ENCODE measurements at regions not wholly inside any gene's neighbourhood (a gene's known extent, or its start where the extent isn't known, plus 50 kb on each side); places are given as distances from the start of the nearest gene placed in this dataset.

DNA sequence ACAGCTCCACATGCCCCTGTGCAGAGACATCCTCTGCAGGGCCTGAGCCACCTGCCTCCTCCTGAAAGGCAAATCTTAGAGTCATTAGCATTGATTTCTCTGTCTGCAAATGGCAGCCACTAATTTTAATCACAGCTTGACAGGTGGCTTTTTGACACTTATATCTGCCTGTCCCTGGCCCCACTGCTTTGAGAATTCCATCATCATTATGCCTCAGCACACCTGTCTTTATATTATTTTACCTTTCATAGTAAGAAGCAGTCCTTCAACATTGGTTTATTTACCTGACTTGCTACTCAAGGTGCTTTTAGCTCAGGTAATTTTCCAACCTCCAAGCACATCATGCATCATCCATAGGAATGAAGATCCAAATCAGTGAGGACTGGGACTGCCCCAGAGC lies 451.3 kb downstream of the MTRR start:
- no peak for DNase-seq (ENCODE audit: low spot score)

DNA sequence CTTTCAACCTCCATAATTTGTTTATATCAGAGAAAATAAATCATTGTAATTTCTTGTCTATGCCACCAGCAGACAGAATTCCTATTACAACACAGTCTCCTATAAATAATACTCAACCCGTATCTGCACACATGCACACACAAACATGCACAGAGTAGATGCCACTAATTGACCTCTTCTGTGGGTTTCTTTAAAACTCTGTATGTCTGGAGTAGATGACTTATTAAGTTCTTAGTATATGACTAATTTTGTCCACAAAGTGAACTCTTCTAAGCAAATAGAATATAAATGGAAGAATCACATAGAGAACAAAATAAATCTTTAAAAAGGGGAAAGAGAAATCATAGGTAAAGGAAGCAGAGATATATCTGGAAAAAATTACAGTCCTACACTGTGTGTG lies 452.3 kb downstream of the MTRR start:
- DNase-seq (ENCODE audit: low spot score) = no peak

DNA sequence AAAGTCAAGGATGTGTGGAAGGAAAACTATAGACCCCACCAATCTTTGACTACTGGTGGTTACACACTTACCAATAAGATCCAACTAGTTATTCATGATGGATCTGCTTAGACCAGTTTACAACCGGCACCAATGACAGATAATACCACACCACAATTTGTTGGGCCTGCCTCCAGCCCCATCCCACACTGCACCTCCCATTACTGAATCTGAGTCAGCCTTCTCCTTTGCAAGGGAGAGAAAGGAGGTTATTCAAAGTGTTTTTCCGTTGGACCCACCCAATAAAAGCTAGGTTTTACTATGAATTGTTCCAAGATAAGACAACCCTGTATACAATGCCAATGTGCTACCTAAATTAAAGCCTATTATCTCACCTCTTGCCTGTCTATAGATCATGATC lies 453.5 kb downstream of the MTRR start:
- DNase-seq (ENCODE audit: low spot score) = no peak

DNA sequence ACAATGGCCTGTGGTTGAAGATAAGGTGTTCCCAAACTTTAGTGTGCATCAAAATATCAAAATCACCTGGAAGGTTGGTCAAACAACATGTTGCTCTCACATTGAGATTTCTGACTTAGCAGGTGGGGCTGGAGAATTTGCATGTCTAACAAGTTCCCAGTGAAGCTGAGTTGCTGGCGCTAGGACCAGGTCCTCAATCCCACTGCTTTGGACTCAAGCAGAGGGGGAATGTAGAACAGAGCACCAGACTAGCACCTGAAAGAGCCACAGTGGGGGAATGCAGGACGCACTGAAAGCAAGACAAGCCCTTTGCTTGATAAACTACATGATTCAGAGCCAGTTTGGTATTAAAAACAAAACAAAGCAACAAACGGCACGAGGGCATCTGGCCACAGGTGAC lies 458.1 kb downstream of the MTRR start:
- no peak for DNase-seq (ENCODE audit: low spot score)

DNA sequence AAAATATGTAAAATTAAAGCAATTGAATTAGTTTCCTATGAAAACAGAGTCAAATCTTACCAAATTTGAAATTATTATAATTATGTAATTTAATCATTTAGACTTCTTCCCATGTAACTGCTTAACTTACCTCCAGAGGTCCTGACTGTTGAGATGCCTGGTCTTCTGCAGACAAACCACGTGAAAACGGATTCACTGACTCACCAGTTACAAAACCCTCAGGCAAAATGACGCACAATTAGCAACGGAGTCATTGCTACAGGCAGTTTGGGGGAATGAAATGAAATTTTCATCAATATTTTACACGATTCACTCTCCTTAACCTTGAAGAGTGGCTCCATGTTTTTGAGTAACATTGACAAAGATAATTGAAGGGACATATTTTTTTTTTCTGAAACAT lies 460.8 kb downstream of the MTRR start:
- DNase-seq (ENCODE audit: low spot score) = peak; percentile 38

DNA sequence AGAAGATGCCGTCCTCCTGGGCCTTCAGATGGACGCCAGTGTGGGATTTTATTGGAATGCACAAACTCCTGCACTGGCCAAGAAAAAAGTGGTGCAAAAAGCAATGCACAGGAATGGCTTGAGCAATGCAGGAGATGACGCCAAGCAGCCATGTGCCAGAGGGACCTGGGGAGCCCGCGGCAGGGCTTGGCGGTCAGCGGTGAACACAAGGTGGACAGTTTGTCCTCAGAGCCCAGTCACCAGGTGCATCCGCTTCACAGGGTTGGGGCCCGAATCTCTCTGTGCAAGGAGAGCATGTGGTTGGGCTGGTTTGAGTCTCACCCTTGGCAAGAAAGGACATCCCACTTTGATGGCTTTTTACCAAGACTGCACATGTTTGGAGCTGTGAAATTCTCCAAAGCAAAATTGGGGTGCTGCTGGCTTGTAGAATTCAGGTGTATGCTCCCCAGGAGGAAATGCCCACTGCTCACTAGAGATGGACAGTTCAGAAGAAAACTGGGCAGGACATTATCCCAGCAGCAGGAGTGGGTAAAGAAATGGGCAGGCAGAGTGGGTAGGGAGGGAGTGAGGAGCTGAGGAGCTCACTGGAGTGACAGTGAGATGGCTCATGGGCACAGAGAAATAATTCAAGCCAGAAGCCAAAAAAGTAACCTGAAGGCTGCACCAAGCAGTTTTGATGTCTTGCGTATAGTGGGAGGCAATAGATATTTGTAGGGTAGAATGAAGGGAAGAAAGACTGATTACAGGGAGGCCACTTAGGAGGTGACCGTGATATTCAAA lies 463.9 kb downstream of the MTRR start:
- DNase-seq (ENCODE audit: low spot score) = no peak

DNA sequence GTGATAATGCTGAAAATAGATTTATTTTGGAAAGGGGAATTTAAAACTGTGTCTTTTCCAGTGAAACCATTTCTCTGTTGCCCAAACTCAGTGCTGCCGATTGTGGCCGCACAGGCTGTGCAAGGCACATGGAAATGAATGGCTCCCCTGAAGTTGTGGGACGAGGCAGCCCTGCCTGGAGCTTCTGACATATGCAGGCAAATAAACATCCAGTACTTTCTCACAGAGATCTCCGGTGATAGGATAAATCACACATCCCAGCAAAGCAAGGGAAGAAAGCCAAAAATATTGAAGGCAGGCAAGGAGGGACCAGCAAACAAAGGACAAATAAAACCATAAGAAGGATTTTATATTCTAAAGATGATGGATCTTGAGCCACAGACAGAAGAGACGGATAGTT lies 464.5 kb downstream of the MTRR start:
- DNase-seq (ENCODE audit: low spot score) = no peak

DNA sequence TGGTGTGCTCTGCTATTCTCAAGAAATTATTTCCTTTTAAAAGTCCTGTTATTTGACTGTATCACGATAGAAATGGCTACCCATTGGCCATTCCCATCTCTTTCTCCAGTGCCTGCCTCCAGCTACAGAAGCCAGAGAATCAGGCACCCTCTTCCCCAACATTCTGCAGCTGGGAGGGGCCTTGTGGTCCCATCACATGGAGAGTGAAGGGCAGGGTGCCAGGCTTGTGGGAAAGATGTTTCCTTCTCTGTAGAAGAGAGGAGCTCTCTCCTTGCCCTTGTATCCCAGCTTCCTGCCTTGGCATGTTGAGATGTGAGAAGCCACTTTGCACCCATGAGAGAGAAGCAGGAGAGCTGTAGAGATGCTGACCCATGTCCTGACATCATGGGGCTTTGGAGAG lies 465.0 kb downstream of the MTRR start:
- DNase-seq (ENCODE audit: low spot score) = peak; percentile 46

DNA sequence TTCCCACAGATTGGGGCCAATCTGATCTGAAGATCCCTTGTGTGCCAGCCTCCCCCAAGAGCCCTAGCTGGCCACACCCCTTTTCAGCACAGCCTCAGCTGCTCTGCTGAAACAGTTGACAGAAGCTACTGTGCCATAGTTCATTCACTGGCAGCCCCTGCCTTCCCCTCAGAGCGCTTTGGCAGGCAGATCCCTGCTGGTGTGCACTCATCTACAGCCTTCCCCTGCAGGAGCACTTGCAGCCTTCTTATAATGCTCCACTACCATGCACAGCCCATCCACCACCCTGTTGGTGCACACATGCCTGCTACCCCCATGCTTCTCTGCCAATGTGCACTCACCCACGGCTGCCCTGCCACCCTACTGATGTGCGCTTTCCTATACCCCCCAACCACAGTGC lies 471.3 kb downstream of the MTRR start:
- DNase-seq (ENCODE audit: low spot score) = no peak

DNA sequence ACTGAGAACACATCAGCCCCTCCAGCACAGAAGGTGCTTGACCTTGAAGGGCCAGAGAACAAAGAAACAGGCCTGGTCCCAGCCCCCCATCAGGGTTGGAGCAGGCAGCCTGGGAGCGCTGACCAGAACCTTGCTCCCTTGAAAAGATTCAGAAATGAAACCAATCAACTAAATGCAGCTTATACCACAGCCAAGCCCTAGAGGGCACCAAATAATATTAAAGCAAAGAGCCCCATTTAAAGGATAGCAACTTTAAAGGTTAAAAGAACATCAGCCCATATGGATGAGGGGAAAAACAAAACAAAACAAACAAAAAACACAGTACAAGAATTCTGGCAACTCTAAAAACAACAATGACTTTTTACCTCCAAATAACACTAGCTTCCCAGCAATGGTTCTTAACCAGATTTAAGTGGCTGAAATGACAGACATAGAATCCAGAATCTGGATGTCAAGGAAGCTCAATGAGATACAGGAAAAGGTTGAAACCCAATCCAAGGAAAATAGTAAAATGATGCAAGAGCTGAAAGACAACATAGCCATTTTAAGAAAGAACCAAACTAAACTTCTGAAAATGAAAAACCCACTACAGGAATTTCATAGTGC lies 471.9 kb downstream of the MTRR start:
- no peak for DNase-seq (ENCODE audit: low spot score)

DNA sequence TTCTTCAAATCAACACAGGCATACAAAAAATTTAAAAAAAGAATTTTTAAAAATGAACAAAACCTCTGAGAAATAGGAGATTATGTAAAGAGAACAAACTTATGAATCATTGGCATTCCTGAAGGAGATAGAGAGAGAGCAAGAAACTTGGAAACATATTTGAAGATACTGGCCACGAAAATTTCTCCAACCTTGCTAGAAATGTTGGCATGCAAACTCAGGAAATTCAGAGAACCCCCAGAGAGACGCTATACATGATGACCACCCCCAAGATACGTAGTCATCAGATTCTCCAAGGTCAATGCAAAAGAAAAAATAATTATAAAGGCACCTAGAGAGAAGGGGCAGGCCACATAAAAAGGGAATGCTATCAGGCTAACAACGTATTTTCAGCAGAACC lies 472.5 kb downstream of the MTRR start:
- DNase-seq (ENCODE audit: low spot score) = no peak

DNA sequence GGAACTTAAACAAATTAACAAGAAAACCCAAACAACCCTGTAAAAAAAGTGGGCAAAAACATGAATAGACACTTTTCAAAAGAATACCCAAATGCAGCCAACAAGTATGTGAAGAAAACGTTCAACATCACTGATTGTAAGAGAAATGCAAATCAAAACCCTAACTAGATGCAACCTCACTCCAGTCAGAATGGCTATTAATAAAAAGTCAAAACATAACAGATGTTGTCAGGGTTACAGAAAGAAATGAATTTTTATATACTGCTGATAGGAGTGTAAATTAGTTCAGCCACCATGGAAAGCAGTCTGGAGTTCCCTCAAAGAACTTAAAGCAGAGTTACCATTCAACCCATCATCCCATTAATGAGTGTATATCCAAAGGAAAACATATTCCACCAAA lies 479.0 kb downstream of the MTRR start:
- no peak for DNase-seq (ENCODE audit: low spot score)

DNA sequence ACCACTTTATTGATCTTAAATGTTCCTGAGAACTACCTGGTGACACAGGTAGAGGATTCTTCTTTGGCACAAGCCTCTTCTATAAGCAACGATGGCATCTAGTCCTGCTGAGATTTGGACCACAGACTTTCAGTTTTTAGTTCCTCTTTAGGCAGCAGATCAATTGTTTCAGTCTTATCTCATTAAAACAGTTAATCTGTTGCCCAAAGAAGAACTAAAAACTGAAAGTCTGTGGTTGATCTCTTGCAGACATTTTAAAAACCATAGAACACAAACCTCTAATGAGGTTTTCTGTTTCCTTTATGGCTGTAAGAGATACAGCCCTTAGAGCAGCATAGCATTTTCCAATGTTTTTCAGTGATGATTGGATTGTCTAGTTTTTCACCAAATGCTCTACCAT lies 480.9 kb downstream of the MTRR start:
- no peak for DNase-seq (ENCODE audit: low spot score)

DNA sequence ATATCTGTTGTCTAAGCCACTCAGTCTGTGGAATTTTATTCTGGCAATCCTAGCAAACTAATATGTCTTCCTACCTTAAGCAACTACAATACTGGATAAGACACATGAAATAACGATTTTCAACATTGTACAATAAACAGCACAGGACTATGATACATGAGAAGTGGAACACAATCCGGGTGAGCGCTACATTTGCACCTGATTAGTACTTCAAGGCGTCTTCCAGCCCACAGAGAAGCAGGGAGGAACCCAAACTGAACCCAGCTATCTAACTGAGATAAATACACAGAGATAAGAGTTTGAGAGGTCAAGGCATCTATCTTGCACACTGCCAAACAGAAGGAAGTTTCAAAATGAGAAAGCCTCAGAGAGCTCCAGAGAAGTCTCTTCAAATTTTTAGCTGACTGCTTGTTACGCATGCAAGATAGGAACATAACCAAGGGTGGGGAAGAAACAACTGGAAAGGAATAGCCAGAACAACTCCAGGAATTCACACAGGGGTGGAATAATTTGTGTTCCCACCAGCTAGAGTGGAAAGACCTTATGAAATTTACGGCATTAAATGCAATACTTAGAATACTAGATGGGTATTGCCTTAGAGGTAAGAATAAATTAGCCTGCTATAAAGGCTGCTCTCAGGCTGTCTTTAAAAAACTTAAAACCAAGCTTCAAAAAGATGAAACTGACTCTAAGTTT lies 481.8 kb downstream of the MTRR start:
- no peak for DNase-seq (ENCODE audit: low spot score)

DNA sequence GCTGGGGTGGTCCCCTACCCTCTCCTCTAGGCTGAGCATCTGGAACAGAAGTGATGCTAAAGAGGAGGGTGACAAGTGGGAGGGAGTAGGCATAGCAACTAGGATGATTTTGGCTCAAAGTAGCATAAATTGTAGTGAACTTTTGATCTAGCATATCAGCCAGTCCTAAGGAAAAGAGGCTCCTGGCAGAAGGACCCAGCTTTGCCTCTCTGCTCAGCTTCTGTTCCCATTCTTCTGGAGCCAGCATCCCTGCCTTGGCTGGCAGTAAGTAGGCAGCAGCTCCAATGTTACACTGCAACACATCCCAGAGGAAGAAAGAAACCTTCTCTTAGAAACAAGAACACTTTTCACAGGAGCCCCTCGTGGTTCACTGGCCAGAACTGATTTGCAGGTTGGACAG lies 487.0 kb downstream of the MTRR start:
- DNase-seq (ENCODE audit: low spot score) = no peak

DNA sequence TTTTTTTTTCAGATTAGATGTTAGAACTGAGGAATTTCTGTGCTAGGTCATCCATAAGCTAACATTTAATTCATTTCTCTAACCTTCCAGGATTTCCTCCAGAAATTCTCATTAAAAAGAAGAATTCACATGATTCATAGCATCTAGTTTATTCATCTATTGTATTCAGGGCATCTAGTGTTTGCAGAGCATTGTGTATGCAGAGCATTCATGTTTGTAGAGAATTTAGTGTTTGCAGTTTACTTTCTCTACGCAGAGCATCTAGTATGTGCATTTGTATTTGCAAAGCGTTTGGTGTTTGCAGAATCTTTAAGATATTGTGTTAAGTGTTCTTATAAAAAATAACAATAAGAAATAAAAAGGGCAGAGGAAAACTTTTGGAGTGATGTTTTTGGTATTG lies 491.1 kb downstream of the MTRR start:
- no peak for DNase-seq (ENCODE audit: low spot score)

DNA sequence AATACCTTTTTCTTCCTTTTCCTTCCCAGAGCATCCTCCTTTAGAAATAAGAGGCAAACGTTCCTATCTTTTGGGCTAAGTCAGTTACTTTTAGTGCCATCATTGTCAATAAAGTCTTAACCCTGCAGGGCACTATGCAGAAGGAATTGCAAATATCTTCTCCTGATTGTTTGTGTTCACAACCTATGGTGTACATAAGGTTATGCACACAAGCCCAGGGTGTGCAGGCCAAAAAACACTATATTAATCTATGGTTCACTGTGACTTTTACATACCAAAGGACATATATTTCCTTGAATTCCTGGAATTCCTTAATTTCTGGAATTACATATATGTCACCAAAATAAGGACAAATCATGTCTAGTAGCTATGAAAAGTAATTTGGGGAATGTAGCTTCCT lies 493.5 kb downstream of the MTRR start:
- DNase-seq (ENCODE audit: low spot score) = no peak

DNA sequence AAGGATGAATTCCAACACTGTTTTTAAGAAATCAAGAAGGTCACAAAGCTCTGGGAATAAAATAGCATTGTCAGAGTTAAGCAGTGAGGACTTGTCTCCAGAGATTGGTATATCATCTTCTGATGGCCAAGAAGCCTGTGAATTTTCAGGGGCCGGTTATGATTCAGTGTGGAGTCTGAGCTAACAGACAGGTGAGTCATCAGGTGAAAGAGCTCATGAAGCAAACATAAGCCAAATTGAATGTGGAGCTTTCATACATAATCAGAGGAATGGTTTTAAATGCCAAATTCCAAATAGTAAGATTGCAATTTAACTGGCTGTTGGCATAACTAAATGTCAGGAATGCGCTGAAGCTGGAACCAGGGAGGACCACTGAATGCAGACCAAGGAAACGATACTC lies 494.2 kb downstream of the MTRR start:
- DNase-seq (ENCODE audit: low spot score) = no peak

DNA sequence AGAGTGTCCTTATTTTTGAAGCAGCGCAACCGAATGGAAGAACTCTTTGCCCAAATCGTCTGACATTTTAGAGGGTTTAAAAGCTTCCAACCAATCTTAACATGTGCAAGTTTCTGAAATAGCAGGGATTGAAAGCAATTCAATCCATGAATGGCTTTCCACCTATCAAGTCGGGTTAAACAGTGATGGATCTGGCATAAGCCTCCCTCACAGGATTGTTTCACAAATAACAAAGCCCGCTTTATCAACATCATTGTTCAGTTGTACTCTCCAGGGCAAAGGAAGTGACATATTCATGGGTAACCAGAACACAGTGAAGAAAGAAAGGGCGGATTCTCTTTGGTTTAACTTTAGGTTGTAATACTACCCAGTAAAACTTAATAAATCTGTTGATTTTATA lies 497.3 kb downstream of the MTRR start:
- DNase-seq (ENCODE audit: low spot score) = no peak

DNA sequence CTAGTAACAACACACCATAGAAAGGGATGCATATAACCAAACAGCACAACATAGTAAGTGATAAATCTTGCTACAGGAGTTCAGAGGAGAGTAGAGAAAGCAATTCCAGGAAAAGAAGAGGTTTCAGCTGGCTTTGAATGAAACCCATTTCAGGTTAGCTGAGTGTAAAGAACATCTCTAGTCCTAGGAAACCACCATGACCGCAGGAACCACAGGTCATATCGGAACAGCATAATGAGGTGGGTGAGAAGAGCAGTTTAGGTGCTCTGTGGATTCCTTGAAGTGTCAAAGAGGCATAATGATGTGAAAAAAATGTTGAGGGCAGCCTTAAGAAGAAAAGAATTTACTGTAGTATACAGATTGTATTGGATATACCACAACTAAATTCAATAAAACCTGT lies 507.5 kb downstream of the MTRR start:
- no peak for DNase-seq (ENCODE audit: low spot score)

DNA sequence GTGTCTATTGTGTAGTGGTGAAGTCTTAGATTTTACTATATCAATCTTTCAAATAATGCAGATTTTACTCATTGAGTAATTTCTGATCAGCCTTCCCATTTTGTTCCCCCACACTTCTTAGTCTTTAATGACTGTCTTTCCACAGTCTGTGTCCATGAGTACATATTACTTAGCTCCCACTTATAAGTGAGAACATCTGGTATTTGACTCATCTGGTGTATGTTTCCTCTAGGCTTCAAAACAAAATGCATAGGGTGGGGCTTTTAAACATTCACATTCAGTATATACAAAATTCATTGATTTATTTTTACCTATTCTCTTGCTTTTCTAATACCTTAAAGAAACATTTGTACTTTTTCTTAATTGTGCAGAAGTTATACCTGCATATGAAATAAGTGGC lies 513.0 kb downstream of the MTRR start:
- no peak for DNase-seq (ENCODE audit: low spot score)

DNA sequence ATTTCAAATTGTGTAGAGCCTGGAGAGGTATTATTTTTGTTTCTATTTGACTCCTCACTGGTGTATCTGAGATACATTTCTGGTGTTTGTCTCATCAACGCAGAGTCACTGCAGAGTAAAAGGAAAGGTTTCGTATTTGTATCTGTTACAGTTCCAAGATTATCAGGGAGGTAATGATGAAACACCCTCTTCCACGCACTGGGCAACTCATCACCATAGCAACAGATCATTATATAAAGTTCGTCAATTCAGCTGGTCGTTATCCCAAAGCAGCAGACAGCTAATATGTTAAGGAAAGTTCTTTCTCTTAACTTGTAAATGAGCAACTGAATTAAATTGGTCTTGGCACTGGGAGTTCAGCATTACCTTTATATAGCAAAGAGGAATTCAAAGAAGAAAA lies 513.5 kb downstream of the MTRR start:
- DNase-seq (ENCODE audit: low spot score) = no peak

DNA sequence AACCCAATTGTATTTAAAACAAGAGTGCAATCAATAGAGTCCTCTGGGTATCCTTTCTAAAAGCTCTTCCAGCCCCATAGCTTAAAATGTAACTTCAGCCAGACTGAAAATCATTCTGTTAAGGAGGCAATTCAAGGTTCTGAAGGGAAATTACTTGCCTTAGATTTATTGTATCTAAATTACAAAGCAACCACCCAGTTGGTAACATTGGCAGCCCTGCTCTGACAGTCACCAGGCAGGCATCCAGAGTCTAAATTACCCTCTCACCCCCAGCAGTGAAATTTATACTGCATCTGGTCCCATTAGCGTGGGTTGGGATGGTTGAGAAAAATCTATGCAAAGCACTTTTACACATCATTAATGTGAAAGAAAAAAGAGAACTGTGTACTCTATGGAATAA lies 514.7 kb downstream of the MTRR start:
- DNase-seq (ENCODE audit: low spot score) = no peak

Data from H4 (cell line).